Heart left ventricle (tissue), 13 donors: ENCODE measurements at regions not wholly inside any gene's neighbourhood (a gene's known extent, or its start where the extent isn't known, plus 50 kb on each side); places are given as distances from the start of the nearest gene placed in this dataset.

Experiments used
- POLR2A ChIP-seq, 2 donors: fragments of 450-650 bp; IDR thresholded peaks; one replicate each; pipeline ENCODE4 v1.6.1; 2017; ENCODE audit warnings: antibody characterized with exemption in 2 of 2, mild to moderate bottlenecking in 2 of 2, moderate library complexity in 2 of 2
- TF ChIP-seq, protein P1 (sequence below), 12 donors: fragments of 200-600 bp; sonication (generic) in 4 of 12; IDR thresholded peaks; one replicate each; pipeline versions ENCODE4 v1.5.0 to v1.8.0; 2018 to 2022; ENCODE audit warnings: antibody characterized with exemption in 12 of 12, mild to moderate bottlenecking in 5 of 12
- donor health status: ischemic (EF 13 %, LVEDD 7.1; RV severe dilation, severe dysfunction).
- donor health status: DM: no; HTN: yes; CAD: no.
- donor health status: DM: no; HTN: no; CAD: no.
- donor health status: ischemic (EF 25% LVEDD 6.9; RV normal size, moderate dysfunction).
- donor health status: ischemic (EF 25% LVEDD 5.7; RV mildly dilated, moderate dysfunction).
- donor health status: ischemic (EF 35%, LVEDD 5.7; RV mildly dilated, moderate dysfunction).
- donor health status: nonischemic (EF 11% LVEDD 7.7; RV severe dilation, severe dysfunction).
- donor health status: DM: yes; HTN: yes; CAD: no.
- donor health status: PGD.
- donor health status: ischemic (EF 29% LVEDD 5.4; RV normal size, mild dysfunction).
- donor health status: nonischemic (EF 23%, LVEDD 6.1; RV moderate dilation, normal function).

DNA sequence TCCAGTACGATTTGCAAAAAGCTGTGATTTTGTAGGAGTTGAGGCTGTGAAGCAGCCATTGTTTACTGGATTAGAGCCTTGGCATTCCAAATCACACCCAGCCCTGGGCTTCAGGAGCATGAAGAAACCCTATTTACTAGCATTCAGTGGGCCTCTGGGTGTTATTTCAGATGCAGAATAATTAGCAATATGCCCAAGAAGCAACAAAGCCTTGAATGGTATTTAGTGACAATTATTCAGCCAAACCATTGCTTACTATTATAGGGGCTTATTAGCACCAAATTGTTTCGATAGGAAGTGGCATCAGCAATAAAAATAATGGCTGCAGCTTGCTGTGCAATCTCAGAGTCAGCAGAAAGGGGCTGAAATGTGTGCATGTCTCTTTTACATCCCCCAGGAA, 166.6 kb upstream of the SHISA6 start:
- TF ChIP-seq, protein P1, sequence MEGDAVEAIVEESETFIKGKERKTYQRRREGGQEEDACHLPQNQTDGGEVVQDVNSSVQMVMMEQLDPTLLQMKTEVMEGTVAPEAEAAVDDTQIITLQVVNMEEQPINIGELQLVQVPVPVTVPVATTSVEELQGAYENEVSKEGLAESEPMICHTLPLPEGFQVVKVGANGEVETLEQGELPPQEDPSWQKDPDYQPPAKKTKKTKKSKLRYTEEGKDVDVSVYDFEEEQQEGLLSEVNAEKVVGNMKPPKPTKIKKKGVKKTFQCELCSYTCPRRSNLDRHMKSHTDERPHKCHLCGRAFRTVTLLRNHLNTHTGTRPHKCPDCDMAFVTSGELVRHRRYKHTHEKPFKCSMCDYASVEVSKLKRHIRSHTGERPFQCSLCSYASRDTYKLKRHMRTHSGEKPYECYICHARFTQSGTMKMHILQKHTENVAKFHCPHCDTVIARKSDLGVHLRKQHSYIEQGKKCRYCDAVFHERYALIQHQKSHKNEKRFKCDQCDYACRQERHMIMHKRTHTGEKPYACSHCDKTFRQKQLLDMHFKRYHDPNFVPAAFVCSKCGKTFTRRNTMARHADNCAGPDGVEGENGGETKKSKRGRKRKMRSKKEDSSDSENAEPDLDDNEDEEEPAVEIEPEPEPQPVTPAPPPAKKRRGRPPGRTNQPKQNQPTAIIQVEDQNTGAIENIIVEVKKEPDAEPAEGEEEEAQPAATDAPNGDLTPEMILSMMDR (IDR thresholded peaks at IDR 0.05) = no peak
- TF ChIP-seq POLR2A (IDR thresholded peaks at IDR 0.05) = no peak
